Right lobe of liver (tissue), 4 donors: ENCODE measurements at regions not wholly inside any gene's neighbourhood (a gene's known extent, or its start where the extent isn't known, plus 50 kb on each side); places are given as distances from the start of the nearest gene placed in this dataset.

ENCODE experiments used
- POLR2A ChIP-seq: fragments of 450-650 bp; IDR thresholded peaks from one replicate; pipeline ENCODE4 v1.6.1; 2017; ENCODE audit warnings: antibody characterized with exemption, mild to moderate bottlenecking
- TF ChIP-seq, protein P1 (sequence below), 4 donors: fragments of 200-600 bp in 3 of 4; fragments of 450-650 bp in 1 of 4; IDR thresholded peaks; one replicate each; pipeline versions ENCODE4 v1.5.1 to v1.8.0; 2016 to 2022; ENCODE audit warnings: antibody characterized with exemption in 4 of 4, mild to moderate bottlenecking in 2 of 4
- donor health status: DM: no; HTN: no; CAD: no.
- donor health status: DM: no; HTN: no; CAD: no.
- donor health status: DM: no; HTN: yes; CAD: no.

DNA sequence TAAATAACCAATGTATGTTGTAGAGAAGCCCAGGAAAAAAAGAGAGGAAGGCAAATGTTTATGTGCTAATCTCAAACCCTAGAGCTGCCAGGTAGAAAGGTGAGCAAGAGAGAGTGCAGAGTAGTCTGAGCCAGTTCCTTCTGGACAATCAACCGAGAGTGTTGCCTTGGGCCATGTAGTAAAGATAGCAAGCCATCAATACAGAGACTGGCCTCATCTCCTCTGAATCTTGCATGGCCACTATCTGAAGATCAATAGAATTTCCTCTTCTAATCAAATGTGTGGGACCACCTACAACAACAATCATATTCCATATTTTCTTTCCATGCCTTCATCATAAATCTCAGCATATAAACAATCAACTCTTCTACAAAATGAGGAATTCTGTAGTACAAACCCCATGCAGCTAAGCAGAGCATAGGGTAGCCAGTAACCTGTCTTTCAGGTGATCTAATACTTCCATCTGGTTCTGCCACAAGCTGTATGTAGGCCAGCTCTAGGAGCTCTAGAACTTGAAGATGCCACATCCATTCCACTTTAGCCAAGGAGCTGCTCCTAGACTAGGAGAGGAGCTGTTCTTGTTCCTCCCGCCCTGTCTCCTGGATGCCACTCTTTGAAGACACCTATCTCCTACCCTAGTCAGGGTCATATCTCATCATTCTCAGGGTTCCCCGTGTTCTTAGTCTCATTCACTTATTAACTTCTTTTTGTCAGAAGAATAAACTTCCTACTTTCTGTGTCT lies 75.8 kb upstream of the SLC38A4 start:
- TF ChIP-seq, protein P1, sequence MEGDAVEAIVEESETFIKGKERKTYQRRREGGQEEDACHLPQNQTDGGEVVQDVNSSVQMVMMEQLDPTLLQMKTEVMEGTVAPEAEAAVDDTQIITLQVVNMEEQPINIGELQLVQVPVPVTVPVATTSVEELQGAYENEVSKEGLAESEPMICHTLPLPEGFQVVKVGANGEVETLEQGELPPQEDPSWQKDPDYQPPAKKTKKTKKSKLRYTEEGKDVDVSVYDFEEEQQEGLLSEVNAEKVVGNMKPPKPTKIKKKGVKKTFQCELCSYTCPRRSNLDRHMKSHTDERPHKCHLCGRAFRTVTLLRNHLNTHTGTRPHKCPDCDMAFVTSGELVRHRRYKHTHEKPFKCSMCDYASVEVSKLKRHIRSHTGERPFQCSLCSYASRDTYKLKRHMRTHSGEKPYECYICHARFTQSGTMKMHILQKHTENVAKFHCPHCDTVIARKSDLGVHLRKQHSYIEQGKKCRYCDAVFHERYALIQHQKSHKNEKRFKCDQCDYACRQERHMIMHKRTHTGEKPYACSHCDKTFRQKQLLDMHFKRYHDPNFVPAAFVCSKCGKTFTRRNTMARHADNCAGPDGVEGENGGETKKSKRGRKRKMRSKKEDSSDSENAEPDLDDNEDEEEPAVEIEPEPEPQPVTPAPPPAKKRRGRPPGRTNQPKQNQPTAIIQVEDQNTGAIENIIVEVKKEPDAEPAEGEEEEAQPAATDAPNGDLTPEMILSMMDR (IDR thresholded peaks at IDR 0.05), result no peak
- no peak for TF ChIP-seq POLR2A
